K562 (cell line): ENCODE measurements at regions not wholly inside any gene's neighbourhood (a gene's known extent, or its start where the extent isn't known, plus 50 kb on each side); places are given as distances from the start of the nearest gene placed in this dataset.
A peak's percentile ranks its signal among the peaks of the same experiment; 100 is the strongest.

Source experiments
- ATAC-seq: fragments of 200-7000 bp; cut with Tn5 transposase; 3 replicates; pipeline ENCODE4 v1.9.1; 2020; ENCODE audit warnings: moderate library complexity
- BruUV-seq: library from RNA; stranded (reverse); fragments of 400-500 nt; replicated peaks from 2 replicates; lab custom pipeline; 2021; lab: Mats Ljungman, UMichigan
- CTCF ChIA-PET: fragments of 300-600 bp; formaldehyde crosslinking; extraction: SDS; loops from one replicate; lab custom pipeline; 2021; ENCODE audit warnings: low intra/inter-chr PET ratio; lab: Yijun Ruan, JAX
- POLR2A ChIA-PET: fragments of 300-600, 350-650 bp; sonication (Branson Sonifier 250); formaldehyde crosslinking; extraction: SDS; loops from one replicate; lab custom pipeline; 2021; ENCODE audit warnings: antibody characterized with exemption, inconsistent platforms; lab: Yijun Ruan, JAX
- DNase-seq, 4 experiments: peaks; one replicate each; pipeline versions ENCODE4 v3.0.0 to v3.0.0-alpha.2; 2011 to 2018; ENCODE audit warnings: low spot score in 3 of 4, mixed read lengths in 3 of 4; ENCODE audit errors: extremely low read depth in 1 of 4
- FAIRE-seq: peaks from 2 replicates; lab custom pipeline; 2011; peaks lifted over from hg19 to GRCh38; lab: Jason Lieb, UNC
- H2AFZ ChIP-seq: 2 replicates; pipeline ENCODE4 v1.6.0; 2011; ENCODE audit warnings: low read depth, low read length, control low read depth, inconsistent platforms
- H3K27ac ChIP-seq: fragments of 200-600 bp; 3 replicates; pipeline ENCODE4 v1.8.0; 2011; ENCODE audit warnings: low read depth, mild to moderate bottlenecking, control low read depth, inconsistent platforms, low read length, moderate library complexity, mixed read lengths; ENCODE audit errors: extremely low read depth
- H3K27me3 ChIP-seq, 2 experiments: fragments of 300-600 bp in 1 of 2; 2 replicates in 1 of 2; 3 replicates in 1 of 2; pipeline versions ENCODE4 v1.6.0 to v1.8.0; 2011; ENCODE audit warnings: inconsistent platforms in 2 of 2, low read length in 2 of 2, mild to moderate bottlenecking in 1 of 2, mixed read lengths in 1 of 2, moderate library complexity in 1 of 2; ENCODE audit not compliant: control insufficient read depth in 2 of 2, insufficient read depth in 2 of 2
- H3K36me3 ChIP-seq: fragments of 300-600 bp; 3 replicates; pipeline ENCODE4 v1.8.0; 2011; ENCODE audit warnings: mild to moderate bottlenecking, low read length, inconsistent platforms; ENCODE audit not compliant: control insufficient read depth, insufficient read depth
- H3K4me1 ChIP-seq, 2 experiments: fragments of 200-600 bp in 1 of 2; replicated peaks in 1 of 2; 2 replicates in 1 of 2; 3 replicates in 1 of 2; pipeline versions ENCODE4 v1.5.1 to v1.8.0; 2011; ENCODE audit warnings: inconsistent platforms in 2 of 2, low read length in 2 of 2, mild to moderate bottlenecking in 1 of 2, mixed read lengths in 1 of 2, moderate library complexity in 1 of 2; ENCODE audit not compliant: control insufficient read depth in 2 of 2, insufficient read depth in 2 of 2
- H3K4me2 ChIP-seq: 2 replicates; pipeline ENCODE4 v1.6.1; 2011; ENCODE audit warnings: low read length, control low read depth, inconsistent platforms, mixed read lengths; ENCODE audit not compliant: insufficient read depth
- H3K4me3 ChIP-seq: fragments of 200-600 bp; sonication (generic), shearing (Covaris generic); 2 replicates; pipeline ENCODE4 v1.5.1; 2016; ENCODE audit warnings: control low read depth, inconsistent platforms
- H3K79me2 ChIP-seq: fragments of 200-600 bp; 3 replicates; pipeline ENCODE4 v1.8.0; 2011; ENCODE audit warnings: low read length, inconsistent platforms; ENCODE audit not compliant: control insufficient read depth, insufficient read depth
- H3K9ac ChIP-seq, 2 experiments: 2 replicates each; pipeline versions ENCODE4 v1.6.0 to v1.6.1; 2011; ENCODE audit warnings: low read depth in 2 of 2, low read length in 2 of 2, control low read depth in 1 of 2, inconsistent platforms in 1 of 2, mild to moderate bottlenecking in 1 of 2, mixed read lengths in 1 of 2; ENCODE audit not compliant: insufficient read depth in 1 of 2
- H3K9me1 ChIP-seq: one replicate; pipeline ENCODE4 v1.6.0; 2011; ENCODE audit warnings: inconsistent platforms, mild to moderate bottlenecking, low read length, moderate library complexity; ENCODE audit not compliant: control insufficient read depth, insufficient read depth
- H3K9me3 ChIP-seq: replicated peaks from 2 replicates; pipeline ENCODE4 v1.5.1; 2011; ENCODE audit warnings: low read depth, low read length, inconsistent platforms; ENCODE audit not compliant: control insufficient read depth, insufficient read depth
- H4K20me1 ChIP-seq: replicated peaks from 2 replicates; pipeline ENCODE4 v1.6.1; 2011; ENCODE audit warnings: low read length, inconsistent platforms, mixed read lengths; ENCODE audit not compliant: control insufficient read depth, insufficient read depth
- BCOR ChIP-seq: fragments of 450-650 bp; IDR thresholded peaks from 2 replicates; pipeline ENCODE4 v1.6.1; 2016
- CTBP1 ChIP-seq: fragments of 450-650 bp; IDR thresholded peaks from 2 replicates; pipeline ENCODE4 v1.6.1; 2016; ENCODE audit warnings: borderline replicate concordance
- DPF2 ChIP-seq: fragments of 450-650 bp; IDR thresholded peaks from 2 replicates; pipeline ENCODE4 v1.6.1; 2016
- EHMT2 ChIP-seq: fragments of 450-650 bp; IDR thresholded peaks from 2 replicates; pipeline ENCODE4 v1.6.1; 2018; ENCODE audit warnings: antibody characterized with exemption
- ELF1 ChIP-seq: fragments of 200-800 bp; sonication (Bioruptor generic); IDR thresholded peaks from 2 replicates; pipeline ENCODE4 v1.6.1; 2016; ENCODE audit warnings: missing genetic modification characterization, missing compliant biosample characterization
- GATAD2B ChIP-seq: fragments of 450-650 bp; IDR thresholded peaks from 2 replicates; pipeline ENCODE4 v1.6.1; 2017; ENCODE audit warnings: mild to moderate bottlenecking, borderline replicate concordance
- HBP1 ChIP-seq: fragments of 450-650 bp; formaldehyde crosslinking; IDR thresholded peaks from 2 replicates; pipeline ENCODE4 v1.4.0; 2022; ENCODE audit warnings: missing genetic modification characterization
- KAT7 ChIP-seq: sonication (generic); formaldehyde crosslinking; IDR thresholded peaks from 2 replicates; pipeline ENCODE4 v1.8.0; 2022; ENCODE audit warnings: missing genetic modification reagents, mild to moderate bottlenecking, borderline replicate concordance
- NCOA2 ChIP-seq, 2 experiments: fragments of 450-650 bp; IDR thresholded peaks; 2 replicates each; pipeline ENCODE4 v1.6.1; 2018; ENCODE audit warnings: mild to moderate bottlenecking in 2 of 2, moderate library complexity in 1 of 2; ENCODE audit not compliant: partially characterized antibody in 2 of 2
- SFPQ ChIP-seq: fragments of 200-400 bp; formaldehyde crosslinking; IDR thresholded peaks from 2 replicates; pipeline ENCODE4 v1.6.1; 2017; ENCODE audit warnings: mild to moderate bottlenecking, low read depth, low read length, moderate library complexity
- TOE1 ChIP-seq, 2 experiments: fragments of 450-650 bp in 1 of 2; sonication (generic) in 1 of 2; formaldehyde crosslinking in 1 of 2; IDR thresholded peaks; 2 replicates each; pipeline versions ENCODE4 v1.7.1 to v1.8.0; 2016 to 2022; ENCODE audit warnings: borderline replicate concordance in 2 of 2, mild to moderate bottlenecking in 2 of 2, antibody characterized with exemption in 1 of 2, inconsistent platforms in 1 of 2, low read depth in 1 of 2, missing genetic modification reagents in 1 of 2, moderate library complexity in 1 of 2
- ZNF12 ChIP-seq: sonication (generic); formaldehyde crosslinking; IDR thresholded peaks from 2 replicates; pipeline ENCODE4 v1.4.0; 2020; ENCODE audit warnings: mild to moderate bottlenecking, missing genetic modification reagents
- ZNF121 ChIP-seq: sonication (generic); formaldehyde crosslinking; conservative IDR thresholded peaks from 2 replicates; pipeline ENCODE4 v1.8.0; 2022; ENCODE audit warnings: missing genetic modification reagents
- ZNF324 ChIP-seq: fragments of 250-450 bp; sonication (Bioruptor Pico); IDR thresholded peaks from 2 replicates; pipeline ENCODE4 v1.4.0; 2020; ENCODE audit warnings: mild to moderate bottlenecking
- WGBS: fragments of 100-300 bp; shearing (Covaris generic); methylation state at CpG from one replicate; pipeline ENCODE4 v1.1.6; 2016; ENCODE audit warnings: low coverage, mixed read lengths; ENCODE audit not compliant: insufficient coverage; ENCODE audit errors: missing lambda C conversion rate; 5-methylcytosine and 5-hydroxymethylcytosine counted together
- in situ Hi-C: fragments of 300-500 bp; cut with MboI; formaldehyde crosslinking; loops from 4 replicates; pipeline ENCODE4 v1.15.0; 2018; ENCODE audit warnings: inconsistent platforms, mixed read lengths
- intact Hi-C: fragments of 100-400 bp; cut with micrococcal nuclease; formaldehyde crosslinking; loops from 2 replicates; pipeline ENCODE4 v1.14.2; 2022

GRCh38 chr1:65527707-65528503 lies 107.4 kb downstream of the LEPR start (continued):
- TF ChIP-seq CTBP1 (0 out of 2 replicates have a peak, but pooled peaks have one; percentile 22), EHMT2 (peak; percentile 63; the same call in 1 of the 2 replicates), GATAD2B (0 out of 2 replicates have a peak, but pooled peaks have one; percentile 18), DPF2 (peak; percentile 58), ELF1 (0 out of 2 replicates have a peak, but pooled peaks have one; percentile 46), KAT7 (CRISPR knock-in tag) (no peak), HBP1 (no peak), BCOR (peak; percentile 36; the same call in 1 of the 2 replicates)

- no peak for FAIRE-seq
- Histone ChIP-seq H3K9me1 (no peaks in the 10 kb centered on the region), H3K9ac (no peak overlapping the region), H3K79me2 (peaks cover 96% of the 10 kb centered on the region), H4K20me1 (no peaks in the 10 kb centered on the region), H2AFZ (no peak overlapping the region), H3K36me3 (peaks cover 33% of the 10 kb centered on the region), H3K9me3 (0 out of 2 replicates have a peak, but pooled peaks cover 6% of the 10 kb centered on the region), H3K27ac (no peak overlapping the region), H3K27me3 (no peaks in the 10 kb centered on the region), H3K4me3 (no peak overlapping the region), H3K4me1 (peaks cover 0 to 11% of the 10 kb centered on the region in 2 experiments; a peak in 4 of 5 replicates), H3K4me2 (no peak overlapping the region)
- ChIA-PET CTCF (no interaction called here), POLR2A (no interaction called here)
- ATAC-seq, result no peak
- in situ Hi-C loops (no loop called here), intact Hi-C loops (no loop called here)
- DNase-seq, result no peak
- 85% methylated on average over 4 of the region's 4 CpGs for WGBS
- BruUV-seq, result no TSS peak
- TF ChIP-seq ZNF121 (no peak), ZNF12 (peak; percentile 99), SFPQ (no peak), TOE1 (IDR thresholded peaks at IDR 0.05; ENCODE audit: borderline replicate concordance) (no peak), TOE1 (CRISPR knock-in tag; IDR thresholded peaks at IDR 0.05; ENCODE audit: borderline replicate concordance, low read depth) (no peak), ZNF324 (CRISPR knock-in tag) (no peak), NCOA2 (IDR thresholded peaks at IDR 0.05; ENCODE audit: partially characterized antibody in 2 of 2) (no peak)
These were observed 111.6 kb downstream of the LEPR start for GRCh38 chr1:65531972-65532570.
